Naive thymus-derived CD4-positive, alpha-beta T cell (primary cell): ENCODE measurements at regions not wholly inside any gene's neighbourhood (a gene's known extent, or its start where the extent isn't known, plus 50 kb on each side); places are given as distances from the start of the nearest gene placed in this dataset.
A peak's percentile ranks its signal among the peaks of the same experiment; 100 is the strongest.

Experiments
- ATAC-seq: fragments of 150-1000 bp; cut with Tn5 transposase; 2 replicates; pipeline ENCODE4 v1.10.0; 2021; ENCODE audit warnings: mild to moderate bottlenecking, moderate library complexity
- CTCF ChIA-PET: fragments of 350-600 bp; sonication (Branson Sonifier 250); formaldehyde crosslinking; loops from one replicate; lab custom pipeline; 2021; ENCODE audit warnings: antibody characterized with exemption; lab: Charles Lee
- POLR2A ChIA-PET: fragments of 350-600 bp; sonication (Branson Sonifier 250); formaldehyde crosslinking; loops from one replicate; lab custom pipeline; 2021; ENCODE audit warnings: antibody characterized with exemption, inconsistent platforms; lab: Charles Lee
- DNase-seq, 9 donors: peaks; one replicate each; pipeline versions ENCODE4 v3.0.0 to v3.0.0-alpha.2; 2020 to 2022; ENCODE audit warnings: mixed read lengths in 1 of 9
- H3K27ac ChIP-seq: one replicate; pipeline ENCODE4 v1.7.0; 2013; ENCODE audit warnings: mild to moderate bottlenecking, low read depth, low read length, moderate library complexity
- H3K27me3 ChIP-seq, 2 donors: one replicate each; pipeline ENCODE4 v1.7.0; 2013; ENCODE audit warnings: low read length in 2 of 2, mild to moderate bottlenecking in 2 of 2, moderate library complexity in 2 of 2; ENCODE audit not compliant: control insufficient read depth in 2 of 2, insufficient read depth in 2 of 2
- H3K36me3 ChIP-seq, 3 experiments: 1 replicate in 2 of 3; 2 replicates in 1 of 3; pipeline ENCODE4 v1.7.0; 2013; ENCODE audit warnings: low read length in 3 of 3, mild to moderate bottlenecking in 3 of 3, moderate library complexity in 1 of 3; ENCODE audit not compliant: insufficient read depth in 3 of 3, control insufficient read depth in 2 of 3
- H3K4me1 ChIP-seq, 2 donors: one replicate each; pipeline ENCODE4 v1.7.0; 2013; ENCODE audit warnings: low read length in 2 of 2, mild to moderate bottlenecking in 2 of 2, moderate library complexity in 1 of 2; ENCODE audit not compliant: control insufficient read depth in 2 of 2, insufficient read depth in 2 of 2
- H3K4me3 ChIP-seq: 2 replicates; pipeline ENCODE4 v1.7.0; 2013; ENCODE audit warnings: mild to moderate bottlenecking, low read length
- H3K9me3 ChIP-seq, 3 experiments: 1 replicate in 2 of 3; 2 replicates in 1 of 3; pipeline ENCODE4 v1.7.0; 2013; ENCODE audit warnings: low read length in 3 of 3; ENCODE audit not compliant: control insufficient read depth in 2 of 3
- H3K27ac Mint-ChIP-seq, 9 donors: one replicate each; pipeline ENCODE4 v1.8.0; 2020 to 2022; ENCODE audit warnings: mixed read lengths in 9 of 9, mild to moderate bottlenecking in 8 of 9, moderate library complexity in 5 of 9, inconsistent platforms in 2 of 9
- H3K27me3 Mint-ChIP-seq, 5 donors: one replicate each; pipeline ENCODE4 v1.8.0; 2021 to 2022; ENCODE audit warnings: mixed read lengths in 5 of 5, mild to moderate bottlenecking in 1 of 5
- H3K36me3 Mint-ChIP-seq, 5 donors: one replicate each; pipeline ENCODE4 v1.8.0; 2020 to 2022; ENCODE audit warnings: mixed read lengths in 5 of 5, mild to moderate bottlenecking in 3 of 5, inconsistent platforms in 1 of 5
- H3K4me1 Mint-ChIP-seq, 7 donors: one replicate each; pipeline ENCODE4 v1.8.0; 2020 to 2022; ENCODE audit warnings: mixed read lengths in 7 of 7, mild to moderate bottlenecking in 3 of 7, inconsistent platforms in 1 of 7
- H3K4me3 Mint-ChIP-seq, 10 donors: one replicate each; pipeline ENCODE4 v1.8.0; 2020 to 2022; ENCODE audit warnings: mild to moderate bottlenecking in 10 of 10, mixed read lengths in 10 of 10, moderate library complexity in 6 of 10, inconsistent platforms in 2 of 10
- H3K9me3 Mint-ChIP-seq, 11 donors: one replicate each; pipeline ENCODE4 v1.8.0; 2020 to 2022; ENCODE audit warnings: mixed read lengths in 11 of 11, mild to moderate bottlenecking in 4 of 11, inconsistent platforms in 1 of 11, moderate library complexity in 1 of 11
- intact Hi-C, 2 donors: fragments of 100-400 bp; cut with micrococcal nuclease; formaldehyde crosslinking; loops; one replicate each; pipeline ENCODE4 v1.15.1; 2023

- Histone ChIP-seq H3K36me3 (no peaks in the 10 kb centered on the region), H3K4me1 (no peaks in the 10 kb centered on the region), H3K27ac (no peak overlapping the region), H3K27me3 (no peaks in the 10 kb centered on the region), H3K9me3 (no peaks in the 10 kb centered on the region), H3K4me3 (no peak overlapping the region)
- POLR2A ChIA-PET = no interaction called here
- Mint-ChIP-seq H3K4me1 (no peaks in the 10 kb centered on the region), H3K27me3 (peaks cover 0 to 13% (median 3%) of the 10 kb centered on the region in 5 donors), H3K9me3 (peaks cover 0 to 4% (median 0%) of the 10 kb centered on the region in 11 donors), H3K4me3 (no peak overlapping the region), H3K36me3 (no peaks in the 10 kb centered on the region), H3K27ac (no peak overlapping the region)
- no peak for ATAC-seq
- CTCF ChIA-PET = no interaction called here
- intact Hi-C loops = no loop called here
- no peak for DNase-seq
Observed at GRCh38 chr6:168213121-168213524, 106.5 kb downstream of the DACT2 start.

- Mint-ChIP-seq H3K27me3 (peaks cover 0 to 8% (median 3%) of the 10 kb centered on the region in 5 donors), H3K4me1 (no peaks in the 10 kb centered on the region), H3K9me3 (peaks cover 0 to 4% (median 0%) of the 10 kb centered on the region in 11 donors), H3K27ac (no peak overlapping the region), H3K36me3 (no peaks in the 10 kb centered on the region), H3K4me3 (no peak overlapping the region)
- DNase-seq (no peak), ATAC-seq (no peak)
- no peaks in the 10 kb centered on the region for H3K4me1 ChIP-seq
- H3K9me3 ChIP-seq = no peaks in the 10 kb centered on the region
- intact Hi-C loops = no loop called here
- H3K27ac ChIP-seq = no peak overlapping the region
- CTCF ChIA-PET = no interaction called here
- no peaks in the 10 kb centered on the region for H3K27me3 ChIP-seq
- no peaks in the 10 kb centered on the region for H3K36me3 ChIP-seq
- POLR2A ChIA-PET = no interaction called here
- H3K4me3 ChIP-seq = no peak overlapping the region
Observed at GRCh38 chr6:168212362-168212761, 107.2 kb downstream of the DACT2 start.

GRCh38 chr6:168211681-168212080 is 107.9 kb downstream of the DACT2 start:
- no peak overlapping the region for H3K27ac Mint-ChIP-seq
- H3K4me3 Mint-ChIP-seq = no peak overlapping the region
- peaks cover 0 to 8% (median 0%) of the 10 kb centered on the region in 5 donors for H3K27me3 Mint-ChIP-seq
- H3K36me3 ChIP-seq = no peaks in the 10 kb centered on the region
- H3K27me3 ChIP-seq = no peaks in the 10 kb centered on the region
- ChIA-PET POLR2A (no interaction called here), CTCF (no interaction called here)
- peaks cover 0 to 4% (median 0%) of the 10 kb centered on the region in 11 donors for H3K9me3 Mint-ChIP-seq
- no peak overlapping the region for H3K27ac ChIP-seq
- H3K36me3 Mint-ChIP-seq = no peaks in the 10 kb centered on the region
- H3K9me3 ChIP-seq = no peaks in the 10 kb centered on the region
- no peaks in the 10 kb centered on the region for H3K4me1 Mint-ChIP-seq
- H3K4me1 ChIP-seq = no peaks in the 10 kb centered on the region
- DNase-seq (no peak), ATAC-seq (no peak)
- intact Hi-C loops = no loop called here
- H3K4me3 ChIP-seq = no peak overlapping the region

GRCh38 chr6:168210239-168211105 is 109.1 kb downstream of the DACT2 start:
- Mint-ChIP-seq H3K27me3 (peaks cover 0 to 3% (median 0%) of the 10 kb centered on the region in 5 donors), H3K36me3 (no peaks in the 10 kb centered on the region), H3K27ac (no peak overlapping the region), H3K4me1 (no peaks in the 10 kb centered on the region), H3K4me3 (no peak overlapping the region), H3K9me3 (peaks cover 0 to 4% (median 0%) of the 10 kb centered on the region in 11 donors)
- DNase-seq (no peak), ATAC-seq (peak; percentile 27)
- H3K27ac ChIP-seq = no peak overlapping the region
- no peaks in the 10 kb centered on the region for H3K27me3 ChIP-seq
- CTCF ChIA-PET = no interaction called here
- no peaks in the 10 kb centered on the region for H3K4me1 ChIP-seq
- no peak overlapping the region for H3K4me3 ChIP-seq
- intact Hi-C loops = no loop called here
- H3K36me3 ChIP-seq = no peaks in the 10 kb centered on the region
- POLR2A ChIA-PET = no interaction called here
- no peaks in the 10 kb centered on the region for H3K9me3 ChIP-seq

- ChIA-PET CTCF (no interaction called here), POLR2A (no interaction called here)
- H3K4me1 Mint-ChIP-seq = no peaks in the 10 kb centered on the region
- no peaks in the 10 kb centered on the region for H3K36me3 ChIP-seq
- no peak overlapping the region for H3K4me3 ChIP-seq
- no peaks in the 10 kb centered on the region for H3K9me3 ChIP-seq
- no peaks in the 10 kb centered on the region for H3K27me3 ChIP-seq
- H3K27me3 Mint-ChIP-seq = peaks cover 0 to 3% (median 0%) of the 10 kb centered on the region in 5 donors
- H3K4me1 ChIP-seq = no peaks in the 10 kb centered on the region
- intact Hi-C loops = no loop called here
- H3K36me3 Mint-ChIP-seq = no peaks in the 10 kb centered on the region
- no peak overlapping the region for H3K4me3 Mint-ChIP-seq
- peaks cover 0 to 4% (median 0%) of the 10 kb centered on the region in 11 donors for H3K9me3 Mint-ChIP-seq
- H3K27ac ChIP-seq = no peak overlapping the region
- DNase-seq (no peak), ATAC-seq (no peak)
- no peak overlapping the region for H3K27ac Mint-ChIP-seq
Observed at GRCh38 chr6:168209420-168209819, 110.2 kb downstream of the DACT2 start.

GRCh38 chr6:168208854-168209253 is 110.7 kb downstream of the DACT2 start:
- peaks cover 0 to 3% (median 0%) of the 10 kb centered on the region in 5 donors for H3K27me3 Mint-ChIP-seq
- H3K27ac ChIP-seq = no peak overlapping the region
- no peaks in the 10 kb centered on the region for H3K4me1 ChIP-seq
- H3K36me3 ChIP-seq = no peaks in the 10 kb centered on the region
- POLR2A ChIA-PET = no interaction called here
- no peaks in the 10 kb centered on the region for H3K4me1 Mint-ChIP-seq
- peaks cover 0 to 4% (median 1%) of the 10 kb centered on the region in 11 donors for H3K9me3 Mint-ChIP-seq
- no peak overlapping the region for H3K27ac Mint-ChIP-seq
- CTCF ChIA-PET = no interaction called here
- no peaks in the 10 kb centered on the region for H3K27me3 ChIP-seq
- ATAC-seq = no peak
- no peak overlapping the region for H3K4me3 ChIP-seq
- intact Hi-C loops = no loop called here
- no peaks in the 10 kb centered on the region for H3K36me3 Mint-ChIP-seq
- H3K9me3 ChIP-seq = no peaks in the 10 kb centered on the region
- H3K4me3 Mint-ChIP-seq = no peak overlapping the region
- DNase-seq = no peak

GRCh38 chr6:168208402-168208801 is 111.2 kb downstream of the DACT2 start:
- CTCF ChIA-PET = no interaction called here

More at GRCh38 chr6:168208402-168208801, 111.2 kb downstream of the DACT2 start:
- no peaks in the 10 kb centered on the region for H3K27me3 ChIP-seq
- H3K36me3 ChIP-seq = no peaks in the 10 kb centered on the region
- H3K27ac ChIP-seq = no peak overlapping the region
- Mint-ChIP-seq H3K4me3 (no peak overlapping the region), H3K27me3 (peaks cover 0 to 3% (median 0%) of the 10 kb centered on the region in 5 donors), H3K4me1 (no peaks in the 10 kb centered on the region), H3K9me3 (peaks cover 0 to 8% (median 1%) of the 10 kb centered on the region in 11 donors), H3K36me3 (no peaks in the 10 kb centered on the region), H3K27ac (no peak overlapping the region)
- ATAC-seq (no peak), DNase-seq (no peak)
- no peaks in the 10 kb centered on the region for H3K4me1 ChIP-seq
- H3K4me3 ChIP-seq = no peak overlapping the region
- POLR2A ChIA-PET = no interaction called here
- no peaks in the 10 kb centered on the region for H3K9me3 ChIP-seq
- intact Hi-C loops = no loop called here
